ENCODE measurements at regions not wholly inside any gene's neighbourhood (a gene's known extent, or its start where the extent isn't known, plus 50 kb on each side); places are given as distances from the start of the nearest gene placed in this dataset.

DNA sequence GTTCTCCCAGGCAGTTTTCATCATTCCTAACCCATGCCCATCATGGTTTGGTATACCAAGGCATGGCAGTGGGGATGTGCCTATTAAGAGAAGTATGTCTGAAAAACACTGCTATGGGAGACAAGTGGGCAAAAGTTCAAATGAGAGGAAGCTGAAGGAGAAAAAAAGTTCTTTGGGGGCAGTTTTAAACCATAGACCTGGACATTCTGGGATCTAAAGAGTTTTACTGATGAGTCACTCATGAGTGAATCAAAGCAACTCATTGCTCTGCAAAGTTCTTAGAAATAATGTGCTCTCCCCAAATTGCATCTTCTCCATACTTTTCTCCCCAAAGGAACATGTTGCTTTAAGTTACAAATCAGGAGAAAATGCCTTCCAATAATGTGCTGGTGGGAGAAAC is 256.9 kb upstream of the MTPN start:
- TF ChIP-seq ARNT (IDR thresholded peaks at IDR 0.05) (no peak), SUZ12 (IDR thresholded peaks at IDR 0.05) (no peak), SP1 (IDR thresholded peaks at IDR 0.05) (no peak), BHLHE40 (IDR thresholded peaks at IDR 0.05; ENCODE audit: borderline replicate concordance) (no peak)

Data from HEK293T (cell line).